B cell (primary cell): ENCODE measurements at regions not wholly inside any gene's neighbourhood (a gene's known extent, or its start where the extent isn't known, plus 50 kb on each side); places are given as distances from the start of the nearest gene placed in this dataset.

Experiments
- ATAC-seq: fragments of 200-7000 bp; cut with Tn5 transposase; one replicate; pipeline ENCODE4 v1.10.0; 2021; ENCODE audit warnings: low read depth, mild to moderate bottlenecking, moderate number of reproducible peaks, moderate library complexity
- CTCF ChIA-PET: fragments of 350-600 bp; sonication (Branson Sonifier 250); formaldehyde crosslinking; loops from one replicate; lab custom pipeline; 2021; ENCODE audit warnings: antibody characterized with exemption, inconsistent platforms; lab: Charles Lee
- POLR2A ChIA-PET: fragments of 350-600 bp; sonication (Branson Sonifier 250); formaldehyde crosslinking; loops from one replicate; lab custom pipeline; 2021; ENCODE audit warnings: antibody characterized with exemption; lab: Charles Lee
- DNase-seq: peaks from one replicate; pipeline ENCODE4 v3.0.0; 2013
- H2AFZ ChIP-seq: 2 replicates; pipeline ENCODE4 v1.6.1; 2012; ENCODE audit warnings: mild to moderate bottlenecking, low read depth, low read length; ENCODE audit not compliant: insufficient read depth, poor library complexity, severe bottlenecking
- H3K27ac ChIP-seq, 2 donors: 1 replicate in 1 of 2; 2 replicates in 1 of 2; pipeline ENCODE4 v1.5.1; 2012 to 2013; ENCODE audit warnings: low read length in 2 of 2, mild to moderate bottlenecking in 2 of 2, moderate library complexity in 1 of 2
- H3K27me3 ChIP-seq, 4 experiments: fragments of 200-600 bp in 1 of 4; sonication (generic) in 1 of 4; replicated peaks in 1 of 4; 1 replicate in 2 of 4; 2 replicates in 2 of 4; pipeline versions ENCODE4 v1.6.1 to v1.7.0; 2013 to 2016; ENCODE audit warnings: low read length in 3 of 4, mild to moderate bottlenecking in 2 of 4, mixed read lengths in 1 of 4, moderate library complexity in 1 of 4; ENCODE audit not compliant: insufficient read depth in 4 of 4, control insufficient read depth in 3 of 4; ENCODE audit errors: control extremely low read depth in 1 of 4
- H3K36me3 ChIP-seq, 2 experiments: replicated peaks in 1 of 2; 1 replicate in 1 of 2; 2 replicates in 1 of 2; pipeline versions ENCODE4 v1.6.1 to v1.7.1; 2013; ENCODE audit warnings: low read length in 1 of 2; ENCODE audit not compliant: insufficient read depth in 2 of 2, control insufficient read depth in 1 of 2; ENCODE audit errors: control extremely low read depth in 1 of 2, extremely low read depth in 1 of 2
- H3K4me1 ChIP-seq, 2 donors: fragments of 200-600 bp in 1 of 2; sonication (generic) in 1 of 2; 1 replicate in 1 of 2; 2 replicates in 1 of 2; pipeline versions ENCODE4 v1.5.1 to v1.6.1; 2013 to 2017; ENCODE audit warnings: low read length in 2 of 2; ENCODE audit not compliant: control insufficient read depth in 2 of 2, insufficient read depth in 2 of 2
- H3K4me2 ChIP-seq: replicated peaks from 2 replicates; pipeline ENCODE3; 2012; ENCODE audit warnings: mild to moderate bottlenecking, low read depth, low read length; ENCODE audit not compliant: poor library complexity, severe bottlenecking
- H3K4me3 ChIP-seq, 5 experiments: fragments of 200-600 bp in 1 of 5; sonication (generic) in 1 of 5; 1 replicate in 3 of 5; 2 replicates in 2 of 5; pipeline versions ENCODE4 v1.5.1 to v1.7.0; 2011 to 2016; ENCODE audit warnings: low read length in 4 of 5, mild to moderate bottlenecking in 4 of 5, low read depth in 2 of 5, control low read depth in 1 of 5, moderate library complexity in 1 of 5; ENCODE audit not compliant: insufficient read depth in 1 of 5; ENCODE audit errors: control extremely low read depth in 1 of 5, extremely low read depth in 1 of 5
- H3K79me2 ChIP-seq: fragments of 200-600 bp; sonication (generic); one replicate; pipeline ENCODE4 v1.6.0; 2016; ENCODE audit warnings: low read length; ENCODE audit not compliant: control insufficient read depth, insufficient read depth
- H3K9ac ChIP-seq: fragments of 200-600 bp; sonication (generic); 2 replicates; pipeline ENCODE4 v1.6.1; 2017; ENCODE audit warnings: mild to moderate bottlenecking, low read length, moderate library complexity
- H3K9me3 ChIP-seq, 3 donors: one replicate each; pipeline versions ENCODE4 v1.6.1 to v1.7.1; 2013; ENCODE audit warnings: low read length in 2 of 3; ENCODE audit not compliant: control insufficient read depth in 2 of 3, insufficient read depth in 1 of 3; ENCODE audit errors: control extremely low read depth in 1 of 3
- H4K20me1 ChIP-seq: 2 replicates; pipeline ENCODE4 v1.6.0; 2012; ENCODE audit warnings: mild to moderate bottlenecking, low read length; ENCODE audit not compliant: insufficient read depth, control insufficient read depth, poor library complexity, severe bottlenecking
- H3K27ac Mint-ChIP-seq: one replicate; pipeline ENCODE4 v1.8.0; 2021; ENCODE audit warnings: mixed read lengths
- H3K27me3 Mint-ChIP-seq: one replicate; pipeline ENCODE4 v1.8.0; 2021; ENCODE audit warnings: mixed read lengths
- H3K4me1 Mint-ChIP-seq: one replicate; pipeline ENCODE4 v1.8.0; 2021; ENCODE audit warnings: mixed read lengths
- H3K4me3 Mint-ChIP-seq: one replicate; pipeline ENCODE4 v1.8.0; 2021; ENCODE audit warnings: mixed read lengths
- H3K9me3 Mint-ChIP-seq: one replicate; pipeline ENCODE4 v1.8.0; 2022; ENCODE audit warnings: mixed read lengths; ENCODE audit not compliant: insufficient read depth
- CTCF ChIP-seq: fragments of 200-600 bp; IDR thresholded peaks from one replicate; pipeline ENCODE4 v1.8.0; 2022; ENCODE audit warnings: antibody characterized with exemption, mild to moderate bottlenecking
- EZH2 ChIP-seq: IDR thresholded peaks from 2 replicates; pipeline ENCODE4 v1.6.1; 2012; ENCODE audit warnings: borderline replicate concordance, low read depth, mild to moderate bottlenecking, moderate library complexity, low read length; ENCODE audit not compliant: insufficient read depth, poor library complexity, severe bottlenecking
- WGBS: methylation state at CpG from one replicate; pipeline ENCODE4 v1.1.5; 2013; ENCODE audit warnings: missing lambda C conversion rate; ENCODE audit not compliant: insufficient coverage; 5-methylcytosine and 5-hydroxymethylcytosine counted together
- intact Hi-C: fragments of 100-400 bp; cut with micrococcal nuclease; formaldehyde crosslinking; loops from one replicate; pipeline ENCODE4 v1.10.0; 2022

GRCh38 chr6:14696367-14696766, 549.5 kb upstream of the JARID2 start:
- H3K27ac ChIP-seq = no peak overlapping the region
- H3K9ac ChIP-seq = no peak overlapping the region
- H3K4me2 ChIP-seq = no peak overlapping the region
- intact Hi-C loops = no loop called here
- H3K4me1 ChIP-seq = no peaks in the 10 kb centered on the region
- H2AFZ ChIP-seq = no peak overlapping the region
- no peaks in the 10 kb centered on the region for H3K27me3 ChIP-seq
- H3K27ac Mint-ChIP-seq = no peak overlapping the region
- WGBS = no CpG with 5 or more reads among the region's 4 CpGs
- no peak for DNase-seq
- H3K4me1 Mint-ChIP-seq = no peaks in the 10 kb centered on the region
- no peaks in the 10 kb centered on the region for H3K9me3 Mint-ChIP-seq
- CTCF ChIA-PET = no interaction called here
- POLR2A ChIA-PET = no interaction called here
- H3K27me3 Mint-ChIP-seq = no peaks in the 10 kb centered on the region
- H3K4me3 Mint-ChIP-seq = no peak overlapping the region
- H3K79me2 ChIP-seq = no peaks in the 10 kb centered on the region
- peaks cover 0 to 2% (median 0%) of the 10 kb centered on the region in 3 donors for H3K9me3 ChIP-seq
- no peak overlapping the region for H3K4me3 ChIP-seq
- H4K20me1 ChIP-seq = no peaks in the 10 kb centered on the region
- ATAC-seq = no peak
- TF ChIP-seq CTCF (no peak), EZH2 (no peak)
- H3K36me3 ChIP-seq = no peaks in the 10 kb centered on the region

GRCh38 chr6:14697427-14697826, 548.4 kb upstream of the JARID2 start:
- Histone ChIP-seq H2AFZ (no peak overlapping the region), H3K27me3 (no peaks in the 10 kb centered on the region), H3K36me3 (no peaks in the 10 kb centered on the region), H3K4me2 (no peak overlapping the region), H3K79me2 (no peaks in the 10 kb centered on the region), H3K27ac (no peak overlapping the region), H3K9ac (no peak overlapping the region), H4K20me1 (no peaks in the 10 kb centered on the region), H3K4me1 (no peaks in the 10 kb centered on the region), H3K9me3 (peaks cover 0 to 2% (median 0%) of the 10 kb centered on the region in 3 donors), H3K4me3 (no peak overlapping the region)
- no peak for DNase-seq
- Mint-ChIP-seq H3K4me1 (no peaks in the 10 kb centered on the region), H3K27me3 (no peaks in the 10 kb centered on the region), H3K9me3 (no peaks in the 10 kb centered on the region), H3K4me3 (no peak overlapping the region), H3K27ac (no peak overlapping the region)
- CTCF ChIA-PET = interaction anchor here (0.7 to 1.6 kb wide), 2 partner anchors 13 to 525 kb away, joined by 3 to 5 read pairs; no protein-coding TSS in a partner anchor
- no CpG with 5 or more reads among the region's 2 CpGs for WGBS
- intact Hi-C loops = no loop called here
- POLR2A ChIA-PET = interaction anchor here (0.7 kb wide), 1 partner anchor 33 kb away, joined by 5 read pairs; no protein-coding TSS in a partner anchor
- ATAC-seq = no peak
- TF ChIP-seq CTCF (no peak), EZH2 (no peak)
